Hepatocyte (in vitro differentiated cells): ENCODE measurements at regions not wholly inside any gene's neighbourhood (a gene's known extent, or its start where the extent isn't known, plus 50 kb on each side); places are given as distances from the start of the nearest gene placed in this dataset.

Experiments used
- DNase-seq: peaks from one replicate; pipeline ENCODE4 v3.0.0-alpha.2; 2016; ENCODE audit warnings: low spot score
- H2AFZ ChIP-seq: fragments of 200-600 bp; sonication (generic); 2 replicates; pipeline ENCODE4 v1.6.0; 2016; ENCODE audit warnings: antibody characterized with exemption, mild to moderate bottlenecking
- H3K27ac ChIP-seq: fragments of 200-600 bp; sonication (generic); 2 replicates; pipeline ENCODE4 v1.5.1; 2016; ENCODE audit warnings: mild to moderate bottlenecking
- H3K27me3 ChIP-seq: fragments of 200-600 bp; sonication (generic); 2 replicates; pipeline ENCODE4 v1.6.1; 2016
- H3K36me3 ChIP-seq: fragments of 200-600 bp; sonication (generic); replicated peaks from 2 replicates; pipeline ENCODE4 v1.5.1; 2016; ENCODE audit warnings: low read depth; ENCODE audit not compliant: insufficient read depth
- H3K4me1 ChIP-seq: fragments of 200-600 bp; sonication (generic); 2 replicates; pipeline ENCODE4 v1.5.1; 2016; ENCODE audit warnings: mild to moderate bottlenecking, moderate library complexity; ENCODE audit not compliant: insufficient read depth
- H3K4me2 ChIP-seq: fragments of 200-600 bp; sonication (generic); 2 replicates; pipeline ENCODE4 v1.6.0; 2016
- H3K4me3 ChIP-seq: fragments of 200-600 bp; sonication (generic); 2 replicates; pipeline ENCODE4 v1.5.1; 2016; ENCODE audit warnings: mild to moderate bottlenecking
- H3K79me2 ChIP-seq: fragments of 200-600 bp; sonication (generic); 2 replicates; pipeline ENCODE4 v1.6.0; 2017; ENCODE audit warnings: mild to moderate bottlenecking
- H3K9me2 ChIP-seq: fragments of 200-600 bp; sonication (generic); replicated peaks from 2 replicates; pipeline ENCODE4 v1.6.0; 2017; ENCODE audit warnings: mild to moderate bottlenecking; ENCODE audit not compliant: insufficient read depth
- H3K9me3 ChIP-seq: fragments of 200-600 bp; sonication (generic); 2 replicates; pipeline ENCODE4 v1.5.1; 2016; ENCODE audit warnings: low read depth, mild to moderate bottlenecking
- H4K20me1 ChIP-seq: fragments of 200-600 bp; sonication (generic); 2 replicates; pipeline ENCODE4 v1.6.0; 2016; ENCODE audit warnings: mild to moderate bottlenecking; ENCODE audit not compliant: insufficient read depth, poor library complexity, severe bottlenecking
- CTCF ChIP-seq: fragments of 200-600 bp; sonication (generic); IDR thresholded peaks from 2 replicates; pipeline ENCODE4 v1.5.1; 2016; ENCODE audit warnings: antibody characterized with exemption, mild to moderate bottlenecking; ENCODE audit not compliant: poor library complexity
- EZH2 ChIP-seq: fragments of 200-600 bp; sonication (generic); IDR thresholded peaks from 2 replicates; pipeline ENCODE4 v1.6.1; 2016; ENCODE audit warnings: antibody characterized with exemption, mild to moderate bottlenecking, borderline replicate concordance
- EZH2phosphoT487 ChIP-seq: fragments of 200-600 bp; sonication (generic); IDR thresholded peaks from one replicate; pipeline ENCODE4 v1.6.1; 2018; ENCODE audit warnings: antibody characterized with exemption, mild to moderate bottlenecking, low read depth, moderate library complexity; ENCODE audit not compliant: unreplicated experiment, severe bottlenecking
- WGBS: methylation state at CpG from one replicate; pipeline ENCODE4 v1.1.6; 2016; ENCODE audit warnings: low lambda C conversion rate; ENCODE audit errors: missing lambda C conversion rate; 5-methylcytosine and 5-hydroxymethylcytosine counted together

- WGBS: 83% methylated on average over 2 of the region's 2 CpGs
- DNase-seq: no peak
Observed at GRCh38 chr3:181572432-181572831, 139.3 kb upstream of the SOX2 start.

GRCh38 chr3:181570472-181570871 is 141.3 kb upstream of the SOX2 start:
- Histone ChIP-seq H3K9me2 (no peaks in the 10 kb centered on the region), H3K4me1 (no peaks in the 10 kb centered on the region), H3K79me2 (no peaks in the 10 kb centered on the region), H3K27me3 (peaks cover 10% of the 10 kb centered on the region), H4K20me1 (no peaks in the 10 kb centered on the region), H3K27ac (no peak overlapping the region), H3K4me3 (no peak overlapping the region), H3K9me3 (no peaks in the 10 kb centered on the region), H2AFZ (no peak overlapping the region), H3K4me2 (no peak overlapping the region), H3K36me3 (no peaks in the 10 kb centered on the region)
- 83% methylated on average over 3 of the region's 3 CpGs for WGBS
- no peak for DNase-seq
- TF ChIP-seq CTCF (no peak), EZH2phosphoT487 (no peak), EZH2 (no peak)

More at GRCh38 chr3:181572432-181572831, 139.3 kb upstream of the SOX2 start:
- Histone ChIP-seq H3K79me2 (no peaks in the 10 kb centered on the region), H2AFZ (no peak overlapping the region), H3K4me2 (no peak overlapping the region), H3K4me3 (no peak overlapping the region), H3K27ac (no peak overlapping the region), H3K27me3 (peaks cover 6% of the 10 kb centered on the region), H3K9me2 (no peaks in the 10 kb centered on the region), H3K9me3 (no peaks in the 10 kb centered on the region), H3K4me1 (no peaks in the 10 kb centered on the region), H3K36me3 (no peaks in the 10 kb centered on the region), H4K20me1 (no peaks in the 10 kb centered on the region)
- TF ChIP-seq CTCF: no peak
- TF ChIP-seq EZH2: no peak
- no peak for TF ChIP-seq EZH2phosphoT487

- H3K27me3 ChIP-seq: peaks cover 14% of the 10 kb centered on the region
- no peak for DNase-seq
- no peak overlapping the region for H3K4me3 ChIP-seq
- no peaks in the 10 kb centered on the region for H3K79me2 ChIP-seq
- WGBS: 73% methylated on average over 3 of the region's 3 CpGs
- no peak overlapping the region for H3K27ac ChIP-seq
- TF ChIP-seq CTCF (no peak), EZH2phosphoT487 (no peak), EZH2 (no peak)
- H2AFZ ChIP-seq: no peak overlapping the region
- H3K9me2 ChIP-seq: no peaks in the 10 kb centered on the region
- no peaks in the 10 kb centered on the region for H3K36me3 ChIP-seq
- H4K20me1 ChIP-seq: no peaks in the 10 kb centered on the region
- no peaks in the 10 kb centered on the region for H3K9me3 ChIP-seq
- H3K4me1 ChIP-seq: no peaks in the 10 kb centered on the region
- no peak overlapping the region for H3K4me2 ChIP-seq
Observed at GRCh38 chr3:181569356-181569940, 142.3 kb upstream of the SOX2 start.
